Lung microvascular endothelial cell (primary cell): ENCODE measurements at regions not wholly inside any gene's neighbourhood (a gene's known extent, or its start where the extent isn't known, plus 50 kb on each side); places are given as distances from the start of the nearest gene placed in this dataset.
"Not testable (repeated sequence)": the region's sequence is repeated elsewhere in the genome, so short reads cannot be mapped to it uniquely, and the experiment has no call there.

Source experiments
- DNase-seq, 2 donors: peaks; one replicate each; pipeline versions ENCODE4 v3.0.0 to v3.0.0-alpha.2; 2010; ENCODE audit warnings: low read depth in 2 of 2

- DNase-seq = no peak
These were observed 96.8 kb upstream of the SLC24A2 start for GRCh38 chr9:19885608-19886007.

- DNase-seq = no peak
These were observed 90.2 kb upstream of the SLC24A2 start for GRCh38 chr9:19879062-19879461.

DNA sequence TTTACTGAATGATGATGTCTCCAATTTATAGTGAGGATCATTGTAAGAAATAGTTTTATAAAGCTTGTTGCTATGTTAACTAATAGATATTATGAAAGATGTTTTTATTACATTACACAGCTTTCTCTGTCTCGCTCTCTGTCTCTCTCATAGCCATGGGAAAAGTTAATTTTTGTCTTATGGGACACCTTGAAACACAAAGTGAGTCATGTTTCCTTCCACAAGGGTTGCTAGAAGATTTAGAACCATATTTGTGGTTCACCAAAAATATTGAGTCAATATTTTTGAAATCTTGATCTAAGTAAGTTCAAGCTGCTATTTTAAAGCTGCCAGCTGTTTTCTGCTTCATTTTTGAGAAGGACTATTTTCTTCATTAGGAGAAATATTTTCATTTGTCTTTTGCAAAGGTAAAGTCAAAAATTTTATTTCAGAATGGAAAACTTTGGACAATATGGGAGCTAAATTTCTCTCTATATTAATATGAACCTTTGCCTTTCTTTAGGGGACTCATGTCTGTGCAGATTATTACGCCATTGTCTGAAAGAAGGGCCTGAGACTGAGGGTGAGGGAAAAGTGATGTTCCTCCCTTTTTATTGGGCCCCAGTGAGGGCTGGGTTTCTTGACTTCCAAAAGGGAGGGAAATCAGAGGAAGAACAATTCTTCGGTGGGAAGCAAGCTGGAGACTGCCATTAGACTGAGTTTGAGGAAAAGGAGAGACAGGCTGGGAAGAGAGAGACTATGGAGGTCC, 87.9 kb upstream of the SLC24A2 start:
- DNase-seq = no peak

DNA sequence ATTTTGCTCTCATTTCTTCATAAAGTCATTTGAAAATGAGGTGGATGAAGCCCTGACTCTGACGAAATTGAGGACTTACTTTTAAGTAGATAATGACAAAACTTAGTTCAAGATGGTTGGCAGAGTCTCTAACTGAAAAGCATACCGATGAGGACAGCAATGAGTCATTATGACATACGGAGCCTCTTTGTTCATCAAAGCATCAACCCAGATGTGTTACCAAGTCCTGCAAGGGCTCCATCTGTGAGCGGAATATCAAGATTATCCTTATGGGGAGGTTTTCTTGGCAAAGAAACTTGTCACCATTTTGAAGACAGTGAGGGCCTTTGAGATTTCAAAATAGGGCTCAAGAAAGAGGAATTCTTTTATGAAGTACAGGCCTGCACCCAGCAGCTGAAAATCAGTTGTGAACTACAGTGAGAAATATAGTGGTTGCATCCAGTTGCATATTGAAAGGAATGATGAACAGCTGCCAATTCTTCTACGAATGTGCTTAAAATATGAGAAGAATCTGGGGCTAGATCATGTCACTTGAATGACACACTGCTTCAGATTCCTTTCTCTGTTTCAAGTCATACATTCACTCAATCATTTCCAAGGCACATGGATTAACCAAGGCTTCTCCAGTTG, 86.6 kb upstream of the SLC24A2 start:
- no peak for DNase-seq

DNA sequence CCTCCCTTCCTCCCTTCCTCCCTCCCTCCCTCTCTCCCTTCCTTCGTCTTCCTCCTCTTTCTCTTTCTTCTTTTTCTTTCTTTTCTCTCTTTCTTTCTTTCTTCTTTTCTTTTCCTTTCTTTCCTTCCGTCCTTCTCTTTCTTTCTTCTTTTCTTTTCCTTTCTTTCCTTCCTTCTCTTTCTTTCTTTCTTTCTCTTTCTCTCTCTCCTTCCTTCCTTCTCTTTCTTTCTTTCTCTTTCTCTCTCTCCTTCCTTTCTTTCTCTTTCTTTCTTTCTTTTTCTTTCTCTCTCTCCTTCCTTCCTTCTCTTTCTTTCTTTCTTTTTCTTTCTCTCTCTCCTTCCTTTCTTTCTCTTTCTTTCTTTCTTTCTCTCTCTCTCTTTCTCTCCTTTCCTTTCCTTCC, 84.4 kb upstream of the SLC24A2 start:
- DNase-seq = not testable (repeated sequence)

DNA sequence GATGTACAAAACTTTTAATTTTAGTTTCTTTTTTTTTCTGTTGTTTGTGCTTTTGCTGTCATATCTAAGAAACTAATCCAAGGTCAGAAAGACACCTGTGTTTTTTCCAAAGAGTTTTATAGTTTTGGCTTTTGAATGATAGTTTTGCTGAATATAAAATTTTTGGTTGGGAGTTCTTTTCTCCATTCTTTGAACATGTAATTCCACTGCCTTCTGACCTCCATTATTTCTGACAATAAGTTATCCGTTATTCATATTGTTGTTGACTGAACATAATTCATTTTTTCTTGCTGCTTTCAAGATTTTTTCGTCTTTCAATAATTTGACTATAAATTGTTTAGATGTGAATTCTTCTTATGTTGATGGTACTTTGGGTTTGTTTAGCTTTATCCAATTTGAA, 82.2 kb upstream of the SLC24A2 start:
- DNase-seq = no peak

GRCh38 chr9:19840953-19841352, 52.1 kb upstream of the SLC24A2 start:
- DNase-seq = no peak
